H9 (cell line): ENCODE measurements at regions not wholly inside any gene's neighbourhood (a gene's known extent, or its start where the extent isn't known, plus 50 kb on each side); places are given as distances from the start of the nearest gene placed in this dataset.

Experiments
- DNase-seq: peaks from one replicate; pipeline ENCODE4 v3.0.0-alpha.2; 2017
- H2AFZ ChIP-seq: one replicate; pipeline ENCODE4 v1.6.1; 2013; ENCODE audit warnings: mild to moderate bottlenecking, low read length, control low read depth, moderate library complexity
- H2AK5ac ChIP-seq: 2 replicates; pipeline ENCODE4 v1.6.1; 2013; ENCODE audit warnings: low read length, control low read depth, mixed read lengths; ENCODE audit not compliant: insufficient read length
- H2BK120ac ChIP-seq: one replicate; pipeline ENCODE4 v1.6.1; 2013; ENCODE audit warnings: low read depth, mild to moderate bottlenecking, low read length, control low read depth, inconsistent platforms; ENCODE audit not compliant: poor library complexity, severe bottlenecking
- H2BK12ac ChIP-seq: 2 replicates; pipeline ENCODE4 v1.6.1; 2013; ENCODE audit warnings: low read length, control low read depth, mixed read lengths, low read depth; ENCODE audit not compliant: insufficient read length
- H2BK15ac ChIP-seq: 2 replicates; pipeline ENCODE4 v1.6.1; 2013; ENCODE audit warnings: low read depth, low read length, control low read depth
- H2BK20ac ChIP-seq: one replicate; pipeline ENCODE4 v1.6.1; 2013; ENCODE audit warnings: low read depth, mild to moderate bottlenecking, low read length, control low read depth, inconsistent platforms; ENCODE audit not compliant: poor library complexity, severe bottlenecking
- H2BK5ac ChIP-seq: 2 replicates; pipeline ENCODE4 v1.6.1; 2013; ENCODE audit warnings: low read length, control low read depth, mixed read lengths; ENCODE audit not compliant: insufficient read length
- H3K14ac ChIP-seq: 2 replicates; pipeline ENCODE4 v1.6.1; 2013; ENCODE audit warnings: low read length, control low read depth; ENCODE audit not compliant: insufficient read depth
- H3K18ac ChIP-seq: 2 replicates; pipeline ENCODE4 v1.6.1; 2013; ENCODE audit warnings: low read depth, mild to moderate bottlenecking, mixed read lengths, low read length, control low read depth; ENCODE audit not compliant: insufficient read length
- H3K23ac ChIP-seq: 2 replicates; pipeline ENCODE4 v1.6.1; 2013; ENCODE audit warnings: low read length, control low read depth, mixed read lengths, low read depth; ENCODE audit not compliant: insufficient read length
- H3K23me2 ChIP-seq: 2 replicates; pipeline ENCODE4 v1.6.1; 2013; ENCODE audit warnings: low read depth, mild to moderate bottlenecking, mixed read lengths, low read length, control low read depth; ENCODE audit not compliant: insufficient read length, poor library complexity, severe bottlenecking
- H3K27ac ChIP-seq: 2 replicates; pipeline ENCODE4 v1.5.1; 2013; ENCODE audit warnings: low read length, control low read depth, mixed read lengths, low read depth; ENCODE audit not compliant: insufficient read length
- H3K27me3 ChIP-seq: 2 replicates; pipeline ENCODE4 v1.6.1; 2013; ENCODE audit warnings: low read length, control low read depth, inconsistent platforms; ENCODE audit not compliant: insufficient read depth
- H3K4ac ChIP-seq: 2 replicates; pipeline ENCODE4 v1.6.1; 2013; ENCODE audit warnings: low read depth, mild to moderate bottlenecking, control low read depth, inconsistent platforms, low read length, moderate library complexity
- H3K4me1 ChIP-seq: 2 replicates; pipeline ENCODE4 v1.6.1; 2013; ENCODE audit warnings: low read length, control low read depth, inconsistent platforms; ENCODE audit not compliant: insufficient read depth
- H3K4me2 ChIP-seq: 2 replicates; pipeline ENCODE4 v1.6.1; 2013; ENCODE audit warnings: low read length, control low read depth, mixed read lengths; ENCODE audit not compliant: insufficient read length, insufficient read depth
- H3K56ac ChIP-seq: 2 replicates; pipeline ENCODE4 v1.6.1; 2013; ENCODE audit warnings: low read depth, mild to moderate bottlenecking, mixed read lengths, low read length, control low read depth; ENCODE audit not compliant: insufficient read length
- H3K79me1 ChIP-seq: 2 replicates; pipeline ENCODE4 v1.6.1; 2013; ENCODE audit warnings: low read depth, mild to moderate bottlenecking, moderate library complexity, low read length, control low read depth, inconsistent platforms; ENCODE audit not compliant: insufficient read depth, poor library complexity, severe bottlenecking
- H3K79me2 ChIP-seq: 2 replicates; pipeline ENCODE4 v1.6.1; 2013; ENCODE audit warnings: low read length, control low read depth, inconsistent platforms; ENCODE audit not compliant: insufficient read depth
- H3K9ac ChIP-seq: 2 replicates; pipeline ENCODE4 v1.6.1; 2013; ENCODE audit warnings: low read length, control low read depth, mixed read lengths; ENCODE audit not compliant: insufficient read length; ENCODE audit errors: extremely low read depth
- H3K9me3 ChIP-seq: one replicate; pipeline ENCODE4 v1.6.1; 2013; ENCODE audit warnings: low read depth, low read length, inconsistent platforms; ENCODE audit not compliant: control insufficient read depth
- H3T11ph ChIP-seq: one replicate; pipeline ENCODE4 v1.6.1; 2013; ENCODE audit warnings: mild to moderate bottlenecking, low read length, control low read depth, inconsistent platforms
- H4K20me1 ChIP-seq: one replicate; pipeline ENCODE4 v1.6.1; 2013; ENCODE audit not compliant: control insufficient read depth, insufficient read length, insufficient read depth
- H4K5ac ChIP-seq: 2 replicates; pipeline ENCODE4 v1.6.1; 2013; ENCODE audit warnings: low read depth, mild to moderate bottlenecking, mixed read lengths, low read length, control low read depth; ENCODE audit not compliant: insufficient read length
- H4K8ac ChIP-seq: replicated peaks from 2 replicates; pipeline ENCODE4 v1.6.1; 2013; ENCODE audit warnings: low read length, control low read depth, mixed read lengths, low read depth; ENCODE audit not compliant: insufficient read length
- H4K91ac ChIP-seq: 2 replicates; pipeline ENCODE4 v1.6.1; 2013; ENCODE audit warnings: low read depth, mild to moderate bottlenecking, moderate library complexity, mixed read lengths, low read length, control low read depth; ENCODE audit not compliant: insufficient read length
- H3K27ac Mint-ChIP-seq, 3 experiments: 2 replicates in 2 of 3; 3 replicates in 1 of 3; pipeline ENCODE4 v1.8.0; 2020 to 2021; ENCODE audit warnings: mixed read lengths in 3 of 3, mild to moderate bottlenecking in 1 of 3, moderate library complexity in 1 of 3
- H3K27me3 Mint-ChIP-seq: 2 replicates; pipeline ENCODE4 v1.8.0; 2021; ENCODE audit warnings: low read depth, mild to moderate bottlenecking, moderate library complexity, mixed read lengths
- H3K36me3 Mint-ChIP-seq, 3 experiments: 2 replicates in 2 of 3; 3 replicates in 1 of 3; pipeline ENCODE4 v1.8.0; 2020 to 2021; ENCODE audit warnings: low read depth in 3 of 3, mixed read lengths in 3 of 3; ENCODE audit not compliant: insufficient read depth in 1 of 3
- H3K4me1 Mint-ChIP-seq, 2 experiments: 2 replicates each; pipeline ENCODE4 v1.8.0; 2020; ENCODE audit warnings: mixed read lengths in 2 of 2
- H3K4me3 Mint-ChIP-seq, 2 experiments: 2 replicates in 1 of 2; 3 replicates in 1 of 2; pipeline ENCODE4 v1.8.0; 2020 to 2021; ENCODE audit warnings: mild to moderate bottlenecking in 2 of 2, mixed read lengths in 2 of 2, moderate library complexity in 1 of 2
- H3K9me3 Mint-ChIP-seq, 2 experiments: 2 replicates in 1 of 2; 3 replicates in 1 of 2; pipeline ENCODE4 v1.8.0; 2020; ENCODE audit warnings: mild to moderate bottlenecking in 2 of 2, mixed read lengths in 2 of 2, moderate library complexity in 1 of 2
- CTCF ChIP-seq: fragments of 200-600 bp; sonication (generic); conservative IDR thresholded peaks from 3 replicates; pipeline ENCODE4 v1.8.0; 2021; ENCODE audit warnings: antibody characterized with exemption, mild to moderate bottlenecking
- WGBS: extraction: QIAGEN DNeasy Blood & Tissue Kit; methylation state at CpG from one replicate; pipeline ENCODE4 v1.1.7; 2013; ENCODE audit warnings: missing lambda C conversion rate, low lambda C conversion rate, mixed read lengths; ENCODE audit not compliant: insufficient read length; ENCODE audit errors: extremely low coverage; 5-methylcytosine and 5-hydroxymethylcytosine counted together

DNA sequence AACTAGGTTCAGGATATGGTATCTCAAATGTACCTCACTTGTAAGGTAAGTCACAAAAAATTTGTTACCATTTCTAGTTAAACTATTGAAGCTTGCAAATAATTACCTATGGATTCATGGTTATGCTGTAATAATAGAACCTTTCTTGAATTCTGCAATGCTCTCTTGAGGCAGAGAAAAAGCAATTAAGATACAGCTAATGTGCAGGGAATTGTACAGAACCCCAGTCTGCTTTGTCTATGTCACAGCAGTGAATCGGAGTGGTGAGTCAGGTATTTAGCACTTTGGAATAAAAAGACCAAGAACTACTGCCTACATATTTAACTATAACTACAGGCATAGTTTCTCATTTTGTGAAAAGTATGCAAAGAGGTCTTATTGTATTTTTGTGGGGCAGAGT lies 228.7 kb upstream of the GOT2 start:
- Histone ChIP-seq H2AK5ac (no peak overlapping the region), H3K14ac (no peak overlapping the region), H2BK12ac (no peak overlapping the region), H3K4me1 (no peaks in the 10 kb centered on the region; the same call in 1 of the 2 replicates), H2BK5ac (no peak overlapping the region), H3K27me3 (no peaks in the 10 kb centered on the region), H2BK15ac (no peak overlapping the region), H4K8ac (no peak overlapping the region), H2AFZ (no peak overlapping the region), H3K23me2 (no peaks in the 10 kb centered on the region), H3K9ac (no peak overlapping the region), H3K4ac (no peak overlapping the region), H3K4me2 (no peak overlapping the region), H3K27ac (no peak overlapping the region), H2BK20ac (no peak overlapping the region), H3K79me1 (no peaks in the 10 kb centered on the region), H3K79me2 (no peaks in the 10 kb centered on the region), H3K9me3 (no peaks in the 10 kb centered on the region), H3K56ac (no peak overlapping the region), H3K18ac (no peak overlapping the region), H4K5ac (no peak overlapping the region), H4K20me1 (no peaks in the 10 kb centered on the region), H3T11ph (no peak overlapping the region), H3K23ac (no peak overlapping the region), H4K91ac (no peak overlapping the region), H2BK120ac (no peak overlapping the region)
- peaks cover 3 to 4% of the 10 kb centered on the region in 2 experiments; a peak in 2 of 5 replicates for H3K9me3 Mint-ChIP-seq
- no peak for DNase-seq
- TF ChIP-seq CTCF = no peak
- H3K4me1 Mint-ChIP-seq = peaks cover 25% of the 10 kb centered on the region in 2 experiments
- H3K4me3 Mint-ChIP-seq = no peak overlapping the region
- peaks cover 0 to 7% (median 2%) of the 10 kb centered on the region in 3 experiments; a peak in 1 of 7 replicates for H3K36me3 Mint-ChIP-seq
- H3K27ac Mint-ChIP-seq = no peak overlapping the region
- WGBS = no CpG with 5 or more reads among the region's 1 CpG
- no peaks in the 10 kb centered on the region for H3K27me3 Mint-ChIP-seq
